NCI-H69 (cell line): ENCODE measurements at regions not wholly inside any gene's neighbourhood (a gene's known extent, or its start where the extent isn't known, plus 50 kb on each side); places are given as distances from the start of the nearest gene placed in this dataset.
A peak's percentile ranks its signal among the peaks of the same experiment; 100 is the strongest.

Experiments
- DNase-seq: peaks from one replicate; lab custom pipeline; 2025; lab: John Stamatoyannopoulos, UW

- no peak for DNase-seq
Measured at GRCh38 chr6:128667339-128667858, 147.0 kb upstream of the PTPRK start.

- no peak for DNase-seq
Measured at GRCh38 chr6:128666405-128666804, 146.0 kb upstream of the PTPRK start.

- no peak for DNase-seq
Measured at GRCh38 chr6:128663238-128663637, 142.8 kb upstream of the PTPRK start.

DNA sequence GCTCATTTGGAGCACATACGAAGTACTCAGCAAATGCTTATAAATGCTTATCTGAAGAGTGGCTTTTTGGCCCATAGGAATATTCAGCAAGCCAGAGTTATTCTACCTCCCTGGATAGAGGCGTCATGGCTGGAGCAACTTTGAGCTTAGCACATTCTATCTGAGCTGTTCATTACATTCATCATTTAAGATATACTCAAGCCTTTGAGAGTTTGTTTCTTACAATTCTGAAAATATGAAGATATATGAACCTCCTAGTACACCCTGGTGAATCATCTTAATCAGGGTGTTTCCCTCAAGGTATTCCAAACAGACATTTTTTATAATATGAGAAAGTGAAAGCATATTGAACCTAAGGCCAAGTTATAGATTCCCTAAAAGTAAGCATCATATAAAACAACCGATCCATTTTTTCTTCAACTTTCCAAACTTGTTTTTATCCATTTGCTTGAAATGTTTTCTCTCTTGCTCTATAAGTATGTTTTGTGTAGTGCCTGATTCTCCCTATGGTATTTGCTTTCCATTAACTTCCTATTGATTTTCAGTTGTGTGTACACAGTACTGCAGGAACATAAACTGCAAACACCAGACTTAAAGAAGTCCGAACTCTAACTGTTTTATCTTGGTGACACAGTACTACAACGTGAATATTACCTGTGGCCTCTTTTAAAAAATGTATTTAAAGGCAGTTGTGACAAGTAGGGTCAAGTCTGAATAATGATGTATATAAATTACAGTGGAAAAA lies 139.7 kb upstream of the PTPRK start:
- DNase-seq = no peak

DNA sequence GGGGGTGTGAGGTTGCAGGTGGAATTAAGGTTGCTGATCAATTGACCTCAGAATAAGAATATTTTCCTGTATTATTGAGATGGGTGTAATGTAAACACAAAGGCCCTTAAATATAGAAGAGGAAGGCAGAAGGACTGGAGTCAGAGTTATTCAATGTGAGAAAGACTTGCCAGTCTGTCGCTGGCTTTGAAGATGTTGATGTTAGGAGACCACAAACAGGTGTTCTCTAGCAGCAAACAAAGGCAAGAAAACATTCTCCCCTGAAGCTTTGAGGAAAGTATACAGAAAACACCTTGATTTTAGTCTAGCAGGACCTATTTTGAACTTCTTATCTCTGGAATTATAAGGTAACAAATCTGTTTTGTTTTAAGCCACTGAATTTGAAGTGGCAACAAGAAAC lies 138.9 kb upstream of the PTPRK start:
- DNase-seq = no peak

GRCh38 chr6:128657181-128657580 lies 136.8 kb upstream of the PTPRK start:
- DNase-seq = no peak

GRCh38 chr6:128655978-128656498 lies 135.6 kb upstream of the PTPRK start:
- DNase-seq = peak; percentile 7

DNA sequence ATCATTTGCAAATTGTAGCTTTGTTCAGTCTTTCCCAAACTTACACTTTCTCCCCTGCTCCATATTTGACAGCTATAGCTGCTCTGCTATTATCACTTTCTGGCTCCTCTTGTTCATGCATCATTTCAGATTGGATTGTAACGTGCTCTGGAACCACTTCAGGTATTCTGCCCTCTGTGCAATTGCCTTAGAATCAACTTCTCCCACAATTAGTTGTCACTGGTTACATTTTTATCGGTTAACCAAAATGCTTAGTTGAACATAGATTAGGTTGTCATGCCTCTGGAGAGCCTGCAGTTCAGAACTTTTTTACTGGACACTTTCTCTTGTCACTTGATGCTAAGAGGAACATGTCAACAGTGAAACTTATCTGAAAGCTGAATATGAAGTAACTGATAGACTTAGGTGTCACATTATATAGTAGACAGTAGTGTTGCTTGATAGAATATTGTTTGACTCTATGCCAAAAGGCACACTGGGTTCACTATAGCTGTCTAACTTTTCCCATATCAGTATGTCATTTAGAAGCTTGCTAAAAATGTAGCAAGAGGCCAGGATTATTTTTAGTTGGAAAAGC lies 127.7 kb upstream of the PTPRK start:
- DNase-seq = no peak

GRCh38 chr6:128642132-128642531 lies 121.7 kb upstream of the PTPRK start:
- no peak for DNase-seq

- peak; percentile 7 for DNase-seq
Measured at GRCh38 chr6:128641703-128642102, 121.3 kb upstream of the PTPRK start.

DNA sequence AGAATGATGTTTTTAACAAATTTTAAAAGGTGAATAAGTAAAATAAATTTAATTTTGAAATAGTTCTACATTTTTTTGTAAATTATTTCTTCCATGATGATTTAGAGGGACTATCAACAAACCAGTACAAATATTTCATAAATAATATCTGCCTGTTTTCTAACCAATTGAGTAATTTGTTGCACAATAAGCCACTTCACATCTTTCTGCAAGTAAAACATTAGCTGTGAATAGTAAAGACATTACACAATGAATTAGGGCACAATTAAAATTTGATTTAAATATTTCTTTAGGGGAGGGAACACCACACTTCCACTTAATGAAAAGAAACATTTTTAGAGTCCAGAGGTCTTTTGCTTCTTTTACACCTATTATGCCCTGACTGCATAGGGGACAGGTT lies 118.4 kb upstream of the PTPRK start:
- no peak for DNase-seq

- DNase-seq = no peak
Measured at GRCh38 chr6:128635219-128635618, 114.8 kb upstream of the PTPRK start.

DNA sequence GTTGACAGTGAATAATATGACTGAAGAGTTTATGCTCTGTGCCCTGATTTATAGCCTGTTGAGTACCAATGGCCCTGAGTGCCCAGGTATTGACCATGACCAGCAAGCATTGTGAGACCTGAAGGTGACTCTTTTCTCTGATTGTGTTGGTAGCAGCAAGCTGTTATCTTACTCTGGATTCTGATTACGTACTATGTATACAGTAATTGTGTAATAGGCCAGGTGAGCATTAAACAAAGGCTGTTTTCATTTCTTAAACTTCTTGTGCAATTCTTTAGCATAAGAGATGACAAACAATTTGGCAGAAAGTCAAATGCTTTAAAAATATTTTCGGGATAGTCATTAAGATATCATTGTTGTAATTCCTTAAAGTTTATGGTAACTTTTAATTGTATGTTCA lies 111.7 kb upstream of the PTPRK start:
- DNase-seq = no peak

GRCh38 chr6:128631031-128631430 lies 110.6 kb upstream of the PTPRK start:
- DNase-seq = no peak

GRCh38 chr6:128630213-128630612 lies 109.8 kb upstream of the PTPRK start:
- no peak for DNase-seq

DNA sequence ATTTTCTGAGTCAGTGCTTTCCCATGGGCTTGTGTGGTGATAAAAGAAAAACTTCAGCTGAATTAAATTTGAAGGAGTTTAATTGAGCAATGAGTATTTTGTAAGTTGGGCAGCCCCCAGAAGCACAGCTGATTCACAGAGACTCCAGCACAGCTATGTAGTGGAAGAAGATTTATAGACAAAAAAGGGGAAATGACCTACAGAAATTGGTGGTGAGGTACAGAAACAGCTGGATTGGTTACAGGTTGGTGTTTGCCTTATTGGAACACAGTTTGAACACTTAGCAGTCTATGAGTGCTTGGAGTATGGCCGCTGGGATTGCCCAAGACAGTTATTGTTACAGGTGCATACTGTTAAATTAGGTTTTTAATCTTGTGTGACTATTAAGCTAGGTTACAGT lies 96.9 kb upstream of the PTPRK start:
- no peak for DNase-seq

GRCh38 chr6:128616342-128616741 lies 95.9 kb upstream of the PTPRK start:
- DNase-seq = no peak

DNA sequence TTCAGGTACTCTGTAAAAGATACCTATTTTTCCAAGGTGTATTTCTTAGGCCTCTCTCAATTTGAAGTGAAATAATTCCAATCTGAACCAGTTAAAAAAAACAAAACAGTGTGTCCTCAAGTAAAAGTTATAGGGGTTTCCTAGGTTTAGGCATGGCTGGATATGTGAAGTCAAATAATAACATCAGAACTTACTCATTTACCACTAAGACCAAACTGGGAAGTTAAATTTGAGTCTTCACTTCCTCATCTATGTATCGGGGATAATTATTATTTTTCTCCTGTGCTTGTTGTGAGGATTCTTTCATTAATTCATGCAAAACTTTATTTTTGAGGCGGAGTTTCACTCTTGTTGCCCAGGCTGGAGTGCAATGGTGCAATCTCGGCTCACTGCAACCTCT lies 86.2 kb upstream of the PTPRK start:
- DNase-seq = no peak

- no peak for DNase-seq
Measured at GRCh38 chr6:128605961-128606360, 85.6 kb upstream of the PTPRK start.

GRCh38 chr6:128601060-128601459 lies 80.7 kb upstream of the PTPRK start:
- peak; percentile 87 for DNase-seq

DNA sequence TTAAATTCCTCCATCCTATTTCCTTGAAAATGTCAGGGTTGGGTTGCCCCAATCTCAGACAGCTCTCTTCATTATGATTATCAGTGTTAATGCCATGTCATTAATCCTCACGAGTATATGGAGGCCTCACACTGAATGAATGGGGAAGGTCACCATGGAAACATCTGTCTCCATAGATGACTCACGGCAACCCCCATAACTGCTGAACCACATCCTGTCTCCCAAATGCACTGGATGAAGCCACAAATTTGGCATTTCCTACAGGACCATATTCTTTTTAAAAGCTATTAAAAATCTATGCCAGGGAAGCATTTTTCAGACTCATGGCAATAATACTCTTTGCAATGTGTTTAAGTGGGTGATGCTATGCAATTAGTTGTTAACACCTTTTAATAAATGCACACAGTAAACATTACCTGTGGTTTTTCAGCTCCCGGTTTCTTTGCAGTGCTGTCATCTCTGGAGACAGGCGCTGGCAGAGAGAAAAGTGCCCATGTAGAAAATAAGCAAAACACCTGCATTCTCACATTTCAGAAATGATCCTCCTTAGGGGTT lies 80.1 kb upstream of the PTPRK start:
- peak; percentile 93 for DNase-seq

- DNase-seq = peak; percentile 52
Measured at GRCh38 chr6:128599036-128599435, 78.6 kb upstream of the PTPRK start.

DNA sequence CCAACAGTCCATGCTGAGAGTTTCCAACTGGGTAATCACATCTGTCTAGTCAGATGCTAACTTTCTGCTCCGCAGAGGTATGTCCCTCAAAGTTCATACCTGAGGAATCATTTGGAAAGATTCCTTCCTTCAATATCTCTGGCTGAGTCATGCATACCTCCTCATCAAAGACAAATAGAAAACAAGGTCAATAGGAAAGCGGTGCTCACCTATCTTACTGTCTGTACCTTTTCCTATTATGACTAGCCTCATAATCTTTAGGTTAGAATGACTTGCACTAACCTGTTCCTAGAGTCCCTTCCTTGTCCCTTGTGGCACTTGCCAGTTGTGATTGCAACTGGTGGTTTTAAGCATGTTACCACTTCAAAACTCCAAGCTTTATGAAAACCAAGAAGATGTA lies 78.2 kb upstream of the PTPRK start:
- DNase-seq = no peak
